Smooth muscle cell (in vitro differentiated cells): ENCODE measurements at regions not wholly inside any gene's neighbourhood (a gene's known extent, or its start where the extent isn't known, plus 50 kb on each side); places are given as distances from the start of the nearest gene placed in this dataset.

ENCODE experiments used
- DNase-seq: peaks from one replicate; lab custom pipeline; 2025; ENCODE audit not compliant: unreplicated experiment; lab: John Stamatoyannopoulos, UW
- H2AFZ ChIP-seq: fragments of 200-600 bp; sonication (generic); 2 replicates; pipeline ENCODE4 v1.6.0; 2016; ENCODE audit warnings: antibody characterized with exemption, low read depth, mild to moderate bottlenecking
- H3F3A ChIP-seq: fragments of 200-600 bp; sonication (generic); 2 replicates; pipeline ENCODE4 v1.6.0; 2017; ENCODE audit warnings: antibody characterized with exemption, low read depth
- H3K27ac ChIP-seq: fragments of 200-600 bp; sonication (generic); 2 replicates; pipeline ENCODE4 v1.5.1; 2016; ENCODE audit warnings: low read depth, mild to moderate bottlenecking
- H3K27me3 ChIP-seq: fragments of 200-600 bp; sonication (generic); 2 replicates; pipeline ENCODE4 v1.6.1; 2016; ENCODE audit warnings: low read depth, mild to moderate bottlenecking
- H3K36me3 ChIP-seq: fragments of 200-600 bp; sonication (generic); 2 replicates; pipeline ENCODE4 v1.5.1; 2016; ENCODE audit warnings: low read depth
- H3K4me1 ChIP-seq: fragments of 200-600 bp; sonication (generic); 2 replicates; pipeline ENCODE4 v1.5.1; 2016; ENCODE audit warnings: low read depth
- H3K4me2 ChIP-seq: fragments of 200-600 bp; sonication (generic); 2 replicates; pipeline ENCODE4 v1.6.0; 2016; ENCODE audit warnings: mild to moderate bottlenecking
- H3K4me3 ChIP-seq: fragments of 200-600 bp; sonication (generic); 2 replicates; pipeline ENCODE4 v1.5.1; 2016; ENCODE audit warnings: mild to moderate bottlenecking
- H3K79me2 ChIP-seq: fragments of 200-600 bp; sonication (generic); 2 replicates; pipeline ENCODE4 v1.6.0; 2016; ENCODE audit warnings: low read depth, mild to moderate bottlenecking
- H3K9ac ChIP-seq: fragments of 200-600 bp; sonication (generic); 2 replicates; pipeline ENCODE4 v1.6.0; 2016; ENCODE audit warnings: low read depth
- H3K9me3 ChIP-seq: fragments of 200-600 bp; sonication (generic); replicated peaks from 2 replicates; pipeline ENCODE4 v1.5.1; 2016; ENCODE audit warnings: low read depth
- H4K20me1 ChIP-seq: fragments of 200-600 bp; sonication (generic); 2 replicates; pipeline ENCODE4 v1.6.0; 2016; ENCODE audit warnings: low read depth
- WGBS: methylation state at CpG from one replicate; pipeline ENCODE4 v1.1.7; 2016; ENCODE audit warnings: low lambda C conversion rate; 5-methylcytosine and 5-hydroxymethylcytosine counted together
- TF ChIP-seq, protein P1 (sequence below): fragments of 200-600 bp; sonication (generic); IDR thresholded peaks from 2 replicates; pipeline ENCODE4 v1.5.1; 2017; ENCODE audit warnings: borderline replicate concordance, mild to moderate bottlenecking, antibody characterized with exemption; ENCODE audit not compliant: insufficient read depth, poor library complexity, severe bottlenecking

DNA sequence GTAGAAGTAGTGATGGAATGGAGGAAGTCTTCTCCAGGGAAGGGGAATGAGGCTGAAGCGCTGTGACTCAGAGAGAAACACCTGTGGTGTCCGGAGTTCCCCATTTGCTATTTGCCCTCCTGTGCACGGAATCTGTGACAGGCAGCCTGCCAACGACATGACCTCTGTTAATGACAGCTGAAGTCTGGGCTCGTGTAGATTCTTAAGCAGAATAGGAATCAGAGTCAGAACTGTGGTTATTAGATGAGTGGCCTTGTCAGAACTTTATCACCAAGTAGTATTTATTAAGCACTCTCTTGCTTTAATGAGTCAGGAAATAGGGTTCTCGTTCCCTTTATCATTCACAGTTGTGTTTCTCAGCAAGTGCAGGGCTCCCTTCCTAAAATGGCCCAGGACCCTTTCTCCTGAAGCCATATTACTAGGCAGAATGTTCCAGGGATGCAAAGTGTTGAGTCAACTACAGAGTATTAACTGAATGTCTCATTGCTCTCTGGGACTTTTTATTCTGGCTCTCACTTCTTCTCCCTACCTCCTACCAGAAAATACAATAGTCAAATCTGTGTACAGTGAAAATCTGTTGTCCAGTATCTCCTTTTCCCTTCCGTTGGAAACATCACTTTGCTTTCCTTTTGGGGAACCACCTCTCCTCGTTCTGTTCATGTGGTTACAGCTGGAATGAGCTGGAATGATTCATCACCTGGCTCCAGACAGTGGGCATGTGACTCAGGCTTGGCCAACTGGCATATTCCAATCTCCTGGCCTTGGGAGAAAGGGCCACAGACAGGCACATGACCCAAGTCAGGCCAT, 77.8 kb upstream of the MAX start:
- H3K4me1 ChIP-seq, result peaks cover 7% of the 10 kb centered on the region
- 47% methylated on average over 8 of the region's 8 CpGs for WGBS
- no peak overlapping the region for H2AFZ ChIP-seq
- H3K9me3 ChIP-seq, result no peaks in the 10 kb centered on the region
- H3K4me3 ChIP-seq, result no peak overlapping the region
- no peak for DNase-seq
- H3K36me3 ChIP-seq, result no peaks in the 10 kb centered on the region
- H4K20me1 ChIP-seq, result no peaks in the 10 kb centered on the region
- H3K79me2 ChIP-seq, result no peaks in the 10 kb centered on the region
- TF ChIP-seq, protein P1, sequence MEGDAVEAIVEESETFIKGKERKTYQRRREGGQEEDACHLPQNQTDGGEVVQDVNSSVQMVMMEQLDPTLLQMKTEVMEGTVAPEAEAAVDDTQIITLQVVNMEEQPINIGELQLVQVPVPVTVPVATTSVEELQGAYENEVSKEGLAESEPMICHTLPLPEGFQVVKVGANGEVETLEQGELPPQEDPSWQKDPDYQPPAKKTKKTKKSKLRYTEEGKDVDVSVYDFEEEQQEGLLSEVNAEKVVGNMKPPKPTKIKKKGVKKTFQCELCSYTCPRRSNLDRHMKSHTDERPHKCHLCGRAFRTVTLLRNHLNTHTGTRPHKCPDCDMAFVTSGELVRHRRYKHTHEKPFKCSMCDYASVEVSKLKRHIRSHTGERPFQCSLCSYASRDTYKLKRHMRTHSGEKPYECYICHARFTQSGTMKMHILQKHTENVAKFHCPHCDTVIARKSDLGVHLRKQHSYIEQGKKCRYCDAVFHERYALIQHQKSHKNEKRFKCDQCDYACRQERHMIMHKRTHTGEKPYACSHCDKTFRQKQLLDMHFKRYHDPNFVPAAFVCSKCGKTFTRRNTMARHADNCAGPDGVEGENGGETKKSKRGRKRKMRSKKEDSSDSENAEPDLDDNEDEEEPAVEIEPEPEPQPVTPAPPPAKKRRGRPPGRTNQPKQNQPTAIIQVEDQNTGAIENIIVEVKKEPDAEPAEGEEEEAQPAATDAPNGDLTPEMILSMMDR, result no peak
- H3K9ac ChIP-seq, result peak overlapping the region; percentile 51
- H3K27me3 ChIP-seq, result peaks cover 3% of the 10 kb centered on the region
- peak overlapping the region; percentile 84 for H3K27ac ChIP-seq
- H3K4me2 ChIP-seq, result no peak overlapping the region
- no peaks in the 10 kb centered on the region for H3F3A ChIP-seq

DNA sequence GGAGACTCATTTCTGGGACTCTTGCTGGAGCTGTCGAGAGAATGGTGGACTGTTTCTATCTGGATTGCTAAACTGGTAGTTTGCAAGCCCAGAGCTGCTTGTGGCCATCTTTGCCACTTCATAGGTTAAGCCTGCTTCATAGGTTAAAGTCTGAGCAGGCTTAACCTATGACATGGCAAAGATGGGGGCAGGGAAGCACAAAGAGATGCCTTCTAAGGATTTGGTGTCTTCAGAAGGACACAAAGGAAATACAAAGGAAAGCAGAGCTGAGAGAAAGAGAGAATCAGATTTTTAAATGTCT, 78.4 kb upstream of the MAX start:
- no peaks in the 10 kb centered on the region for H3K79me2 ChIP-seq
- 64% methylated on average over 1 of the region's 1 CpG for WGBS
- peaks cover 3% of the 10 kb centered on the region for H3K27me3 ChIP-seq
- H3K36me3 ChIP-seq, result no peaks in the 10 kb centered on the region
- TF ChIP-seq, protein P1, result no peak
- no peaks in the 10 kb centered on the region for H3K9me3 ChIP-seq
- DNase-seq, result no peak
- peaks cover 7% of the 10 kb centered on the region for H3K4me1 ChIP-seq
- H2AFZ ChIP-seq, result no peak overlapping the region
- peak overlapping the region; percentile 84 for H3K27ac ChIP-seq
- no peaks in the 10 kb centered on the region for H4K20me1 ChIP-seq
- no peaks in the 10 kb centered on the region for H3F3A ChIP-seq
- H3K4me2 ChIP-seq, result no peak overlapping the region
- no peak overlapping the region for H3K9ac ChIP-seq
- H3K4me3 ChIP-seq, result no peak overlapping the region

DNA sequence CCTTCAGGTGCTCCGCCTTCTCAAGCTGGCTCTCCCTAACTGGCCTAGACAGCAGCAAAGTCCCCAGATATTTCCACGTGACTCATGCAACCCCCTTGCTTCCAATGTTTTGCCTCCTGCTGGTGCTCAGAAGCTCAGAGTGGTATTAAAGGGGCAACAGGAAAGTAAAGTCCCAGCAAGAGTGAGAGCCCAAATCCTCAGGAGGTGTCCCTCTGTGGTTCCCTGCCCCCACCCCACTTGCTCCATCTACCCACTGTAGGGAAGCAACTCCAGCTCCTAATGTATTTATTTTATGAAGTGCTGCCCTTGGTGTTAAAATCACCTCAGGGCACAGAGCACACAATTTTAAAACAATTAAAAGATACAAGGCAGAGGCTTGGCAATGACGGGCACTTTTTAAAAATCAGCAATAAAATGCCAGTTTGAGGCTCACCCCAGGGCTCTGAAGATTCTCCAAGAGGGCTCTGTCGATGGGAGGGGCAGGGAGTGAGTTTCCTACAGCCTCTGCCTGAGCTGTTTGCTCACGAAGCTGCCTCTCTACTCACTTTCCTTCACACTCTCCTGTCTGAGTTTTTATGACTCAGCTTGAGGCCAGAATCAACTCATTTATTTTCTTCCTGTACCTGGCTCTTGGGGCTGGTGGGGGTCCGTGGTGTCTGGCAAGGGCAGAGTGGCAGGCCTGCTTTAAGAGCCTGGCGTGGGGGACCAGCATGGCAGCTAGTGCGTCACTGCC, 81.9 kb upstream of the MAX start:
- DNase-seq, result no peak
- Histone ChIP-seq H3K4me1 (peaks cover 10% of the 10 kb centered on the region), H4K20me1 (no peaks in the 10 kb centered on the region), H3K4me3 (no peak overlapping the region), H3K4me2 (no peak overlapping the region), H3K79me2 (no peaks in the 10 kb centered on the region), H3K36me3 (no peaks in the 10 kb centered on the region), H3K9ac (no peak overlapping the region), H3K9me3 (no peaks in the 10 kb centered on the region), H3K27ac (peak overlapping the region; percentile 58), H3K27me3 (no peaks in the 10 kb centered on the region), H2AFZ (no peak overlapping the region), H3F3A (no peaks in the 10 kb centered on the region)
- TF ChIP-seq, protein P1, result no peak
- 52% methylated on average over 8 of the region's 8 CpGs for WGBS
